Vagina (tissue), 2 donors: ENCODE measurements at regions not wholly inside any gene's neighbourhood (a gene's known extent, or its start where the extent isn't known, plus 50 kb on each side); places are given as distances from the start of the nearest gene placed in this dataset.
"Not testable (repeated sequence)": the region's sequence is repeated elsewhere in the genome, so short reads cannot be mapped to it uniquely, and the experiment has no call there.

Source experiments
- POLR2A ChIP-seq, 2 donors: fragments of 450-650 bp; IDR thresholded peaks; one replicate each; pipeline ENCODE4 v1.6.1; 2017; ENCODE audit warnings: antibody characterized with exemption in 2 of 2, mild to moderate bottlenecking in 2 of 2, moderate library complexity in 2 of 2
- POLR2AphosphoS5 ChIP-seq, 2 donors: sonication (generic); formaldehyde crosslinking; IDR thresholded peaks; one replicate each; pipeline ENCODE4 v1.9.0; 2017; ENCODE audit warnings: antibody characterized with exemption in 2 of 2, mild to moderate bottlenecking in 2 of 2, low read depth in 1 of 2; ENCODE audit not compliant: insufficient read depth in 1 of 2
- TF ChIP-seq, protein P1 (sequence below), 3 experiments: fragments of 450-650 bp in 2 of 3; fragments of 200-600 bp in 1 of 3; sonication (generic) in 1 of 3; IDR thresholded peaks; one replicate each; pipeline ENCODE4 v1.5.1; 2017 to 2019; ENCODE audit warnings: antibody characterized with exemption in 3 of 3, mild to moderate bottlenecking in 2 of 3, moderate library complexity in 2 of 3

DNA sequence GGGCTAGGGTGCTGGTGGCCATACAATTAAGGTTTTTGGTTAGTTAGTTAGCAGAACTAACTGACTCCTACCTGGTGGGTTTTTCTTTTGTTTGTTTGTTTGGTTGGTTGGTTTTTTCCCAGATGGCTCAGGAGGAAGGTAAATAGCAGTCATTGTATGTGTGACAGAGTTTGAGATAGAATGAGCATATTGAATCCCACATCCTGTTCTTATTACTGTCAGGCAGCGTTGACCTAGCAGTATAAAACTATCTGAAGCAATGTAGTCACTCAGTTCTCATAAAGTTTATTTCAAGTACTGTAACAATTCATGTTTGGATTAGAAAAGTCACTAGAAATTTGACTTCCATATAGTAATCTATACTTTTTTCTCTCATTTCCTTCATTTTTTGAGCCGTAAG, 113.5 kb upstream of the NBPF19 start:
- TF ChIP-seq, protein P1, sequence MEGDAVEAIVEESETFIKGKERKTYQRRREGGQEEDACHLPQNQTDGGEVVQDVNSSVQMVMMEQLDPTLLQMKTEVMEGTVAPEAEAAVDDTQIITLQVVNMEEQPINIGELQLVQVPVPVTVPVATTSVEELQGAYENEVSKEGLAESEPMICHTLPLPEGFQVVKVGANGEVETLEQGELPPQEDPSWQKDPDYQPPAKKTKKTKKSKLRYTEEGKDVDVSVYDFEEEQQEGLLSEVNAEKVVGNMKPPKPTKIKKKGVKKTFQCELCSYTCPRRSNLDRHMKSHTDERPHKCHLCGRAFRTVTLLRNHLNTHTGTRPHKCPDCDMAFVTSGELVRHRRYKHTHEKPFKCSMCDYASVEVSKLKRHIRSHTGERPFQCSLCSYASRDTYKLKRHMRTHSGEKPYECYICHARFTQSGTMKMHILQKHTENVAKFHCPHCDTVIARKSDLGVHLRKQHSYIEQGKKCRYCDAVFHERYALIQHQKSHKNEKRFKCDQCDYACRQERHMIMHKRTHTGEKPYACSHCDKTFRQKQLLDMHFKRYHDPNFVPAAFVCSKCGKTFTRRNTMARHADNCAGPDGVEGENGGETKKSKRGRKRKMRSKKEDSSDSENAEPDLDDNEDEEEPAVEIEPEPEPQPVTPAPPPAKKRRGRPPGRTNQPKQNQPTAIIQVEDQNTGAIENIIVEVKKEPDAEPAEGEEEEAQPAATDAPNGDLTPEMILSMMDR (IDR thresholded peaks at IDR 0.05) = not testable (repeated sequence)
- not testable (repeated sequence) for TF ChIP-seq POLR2A (IDR thresholded peaks at IDR 0.05); POLR2AphosphoS5 (IDR thresholded peaks at IDR 0.05; ENCODE audit: insufficient read depth in 1 of 2, low read depth in 1 of 2)
